H1 (cell line): ENCODE measurements at regions not wholly inside any gene's neighbourhood (a gene's known extent, or its start where the extent isn't known, plus 50 kb on each side); places are given as distances from the start of the nearest gene placed in this dataset.

ENCODE experiments used
- CTCF ChIA-PET: fragments of 300-600 bp; sonication (Branson Sonifier 250); formaldehyde crosslinking; loops from one replicate; lab custom pipeline; 2021; ENCODE audit not compliant: partially characterized antibody; lab: Charles Lee
- POLR2A ChIA-PET: fragments of 300-600 bp; sonication (Branson Sonifier 250); formaldehyde crosslinking; loops from one replicate; lab custom pipeline; 2021; ENCODE audit warnings: inconsistent platforms; ENCODE audit not compliant: partially characterized antibody; lab: Charles Lee
- DNase-seq, 2 experiments: peaks; one replicate each; pipeline versions ENCODE4 v3.0.0 to v3.0.0-alpha.2; 2010 to 2022; ENCODE audit warnings: low spot score in 2 of 2, low read depth in 1 of 2, mixed read lengths in 1 of 2
- FAIRE-seq: peaks from 2 replicates; lab custom pipeline; 2011; peaks lifted over from hg19 to GRCh38; lab: Jason Lieb, UNC
- H2AFZ ChIP-seq: 2 replicates; pipeline ENCODE4 v1.8.1; 2012; ENCODE audit warnings: low read length, inconsistent platforms
- H2AK5ac ChIP-seq: 2 replicates; pipeline ENCODE4 v1.6.1; 2013; ENCODE audit warnings: low read depth, low read length
- H2BK120ac ChIP-seq: replicated peaks from 2 replicates; pipeline ENCODE3; 2013; ENCODE audit warnings: low read depth, low read length, inconsistent platforms
- H2BK12ac ChIP-seq: 2 replicates; pipeline ENCODE4 v1.6.1; 2013; ENCODE audit warnings: low read depth, low read length
- H2BK15ac ChIP-seq: 2 replicates; pipeline ENCODE4 v1.6.1; 2013; ENCODE audit warnings: low read length
- H2BK20ac ChIP-seq: 2 replicates; pipeline ENCODE4 v1.6.1; 2013; ENCODE audit warnings: low read length
- H2BK5ac ChIP-seq: 2 replicates; pipeline ENCODE4 v1.6.1; 2013; ENCODE audit warnings: low read depth, low read length
- H3K14ac ChIP-seq: 2 replicates; pipeline ENCODE4 v1.6.1; 2013; ENCODE audit warnings: inconsistent platforms; ENCODE audit not compliant: insufficient read length
- H3K18ac ChIP-seq: 2 replicates; pipeline ENCODE4 v1.6.1; 2013; ENCODE audit warnings: low read length; ENCODE audit errors: extremely low read depth
- H3K23ac ChIP-seq: 2 replicates; pipeline ENCODE4 v1.6.1; 2013; ENCODE audit warnings: inconsistent platforms; ENCODE audit not compliant: insufficient read length
- H3K23me2 ChIP-seq: 2 replicates; pipeline ENCODE4 v1.6.1; 2013; ENCODE audit warnings: low read depth, low read length
- H3K27ac ChIP-seq: 2 replicates; pipeline ENCODE4 v1.6.1; 2011; ENCODE audit warnings: low read depth, low read length, inconsistent platforms
- H3K27me3 ChIP-seq, 4 experiments: replicated peaks in 1 of 4; 1 replicate in 1 of 4; 2 replicates in 3 of 4; pipeline versions ENCODE4 v1.6.1 to v1.8.1; 2011 to 2013; ENCODE audit warnings: low read length in 3 of 4, mild to moderate bottlenecking in 3 of 4, inconsistent platforms in 2 of 4, mixed read lengths in 2 of 4, moderate library complexity in 1 of 4; ENCODE audit not compliant: control insufficient read depth in 3 of 4, insufficient read depth in 3 of 4; ENCODE audit errors: extremely low read depth in 1 of 4
- H3K36me3 ChIP-seq, 4 experiments: 2 replicates each; pipeline versions ENCODE4 v1.6.1 to v1.8.1; 2011 to 2013; ENCODE audit warnings: mild to moderate bottlenecking in 4 of 4, low read length in 3 of 4, moderate library complexity in 2 of 4, control low read depth in 1 of 4, inconsistent platforms in 1 of 4; ENCODE audit not compliant: insufficient read depth in 4 of 4, control insufficient read depth in 2 of 4
- H3K4ac ChIP-seq: replicated peaks from 2 replicates; pipeline ENCODE3; 2013; ENCODE audit warnings: low read length, low read depth, mixed read lengths, inconsistent platforms; ENCODE audit not compliant: insufficient read length
- H3K4me1 ChIP-seq, 4 experiments: replicated peaks in 1 of 4; 1 replicate in 1 of 4; 2 replicates in 3 of 4; pipeline versions ENCODE4 v1.6.1 to v1.8.1; 2011 to 2013; ENCODE audit warnings: low read length in 3 of 4, inconsistent platforms in 2 of 4, mixed read lengths in 1 of 4; ENCODE audit not compliant: insufficient read depth in 4 of 4, control insufficient read depth in 3 of 4
- H3K4me2 ChIP-seq, 2 experiments: 2 replicates each; pipeline versions ENCODE4 v1.6.1 to v1.8.1; 2011 to 2013; ENCODE audit warnings: low read depth in 2 of 2, low read length in 2 of 2, control low read depth in 1 of 2, inconsistent platforms in 1 of 2, mild to moderate bottlenecking in 1 of 2; ENCODE audit not compliant: insufficient read depth in 1 of 2
- H3K4me3 ChIP-seq, 4 experiments: fragments of 200-600, 300-600 bp in 1 of 4; sonication (generic), shearing (Covaris generic), sonication (Bioruptor Twin) in 1 of 4; 2 replicates each; pipeline versions ENCODE4 v1.5.1 to v1.8.1; 2011 to 2016; ENCODE audit warnings: low read length in 4 of 4, low read depth in 3 of 4, control low read depth in 2 of 4, inconsistent platforms in 2 of 4, mild to moderate bottlenecking in 2 of 4, mixed read lengths in 1 of 4, moderate library complexity in 1 of 4; ENCODE audit not compliant: insufficient read depth in 2 of 4; ENCODE audit errors: extremely low read depth in 1 of 4
- H3K56ac ChIP-seq: replicated peaks from 2 replicates; pipeline ENCODE3; 2013; ENCODE audit warnings: low read depth, mild to moderate bottlenecking, mixed read lengths, low read length, inconsistent platforms; ENCODE audit not compliant: insufficient read length
- H3K79me1 ChIP-seq: 2 replicates; pipeline ENCODE4 v1.6.1; 2013; ENCODE audit warnings: low read depth, low read length, control low read depth
- H3K79me2 ChIP-seq, 2 experiments: 2 replicates each; pipeline versions ENCODE4 v1.6.1 to v1.8.1; 2012 to 2013; ENCODE audit warnings: low read length in 2 of 2, mild to moderate bottlenecking in 2 of 2, inconsistent platforms in 1 of 2; ENCODE audit not compliant: insufficient read depth in 2 of 2, control insufficient read depth in 1 of 2
- H3K9ac ChIP-seq, 4 experiments: replicated peaks in 1 of 4; 1 replicate in 1 of 4; 2 replicates in 3 of 4; pipeline versions ENCODE4 v1.6.1 to v1.8.1; 2011 to 2013; ENCODE audit warnings: low read depth in 3 of 4, low read length in 3 of 4, control low read depth in 2 of 4, mild to moderate bottlenecking in 2 of 4, moderate library complexity in 2 of 4, inconsistent platforms in 1 of 4; ENCODE audit errors: extremely low read depth in 1 of 4
- H3K9me3 ChIP-seq, 2 experiments: 2 replicates each; pipeline versions ENCODE4 v1.6.1 to v1.8.1; 2012 to 2013; ENCODE audit warnings: mild to moderate bottlenecking in 2 of 2, moderate library complexity in 2 of 2, control low read depth in 1 of 2, inconsistent platforms in 1 of 2, low read depth in 1 of 2, low read length in 1 of 2, mixed read lengths in 1 of 2; ENCODE audit not compliant: insufficient read depth in 2 of 2
- H4K20me1 ChIP-seq, 2 experiments: replicated peaks in 1 of 2; 2 replicates each; pipeline versions ENCODE3 to v1.8.1; 2011 to 2013; ENCODE audit warnings: inconsistent platforms in 2 of 2, low read length in 2 of 2, mild to moderate bottlenecking in 1 of 2; ENCODE audit not compliant: insufficient read depth in 2 of 2, control insufficient read depth in 1 of 2
- H4K5ac ChIP-seq: 2 replicates; pipeline ENCODE4 v1.6.1; 2013; ENCODE audit warnings: low read length, low read depth, mixed read lengths, inconsistent platforms; ENCODE audit not compliant: insufficient read length
- H4K8ac ChIP-seq: 2 replicates; pipeline ENCODE4 v1.8.0; 2013; ENCODE audit warnings: mild to moderate bottlenecking, moderate library complexity, low read length, inconsistent platforms; ENCODE audit not compliant: insufficient read depth; ENCODE audit errors: extremely low read depth
- H4K91ac ChIP-seq: replicated peaks from 2 replicates; pipeline ENCODE3; 2013; ENCODE audit warnings: low read length, mixed read lengths, inconsistent platforms; ENCODE audit not compliant: insufficient read length
- CHD2 ChIP-seq: IDR thresholded peaks from 2 replicates; pipeline ENCODE4 v1.6.1; 2012; ENCODE audit warnings: low read length, improper control_type of control experiment
- HDAC6 ChIP-seq: IDR thresholded peaks from one replicate; pipeline ENCODE4 v1.7.1; 2012; ENCODE audit warnings: low read depth, mild to moderate bottlenecking, inconsistent platforms, low read length, moderate library complexity
- POLR2A ChIP-seq, 2 experiments: IDR thresholded peaks; 1 replicate in 1 of 2; 2 replicates in 1 of 2; pipeline ENCODE4 v1.6.1; 2011; ENCODE audit warnings: low read depth in 2 of 2, low read length in 2 of 2, mild to moderate bottlenecking in 2 of 2; ENCODE audit errors: control extremely low read depth in 1 of 2
- SAP30 ChIP-seq: fragments of 300-600 bp; sonication (generic); IDR thresholded peaks from 2 replicates; pipeline ENCODE4 v1.7.1; 2012; ENCODE audit warnings: low read length, moderate library complexity, mild to moderate bottlenecking, inconsistent platforms; ENCODE audit not compliant: insufficient read depth, insufficient replicate concordance
- SIN3A ChIP-seq, 2 experiments: IDR thresholded peaks in 1 of 2; conservative IDR thresholded peaks in 1 of 2; 2 replicates each; pipeline ENCODE4 v1.6.1; 2011 to 2012; ENCODE audit warnings: low read length in 2 of 2, improper control_type of control experiment in 1 of 2, low read depth in 1 of 2, mild to moderate bottlenecking in 1 of 2
- SIX5 ChIP-seq: IDR thresholded peaks from 2 replicates; pipeline ENCODE4 v1.6.1; 2011; ENCODE audit warnings: mild to moderate bottlenecking, low read depth, low read length
- TCF12 ChIP-seq: IDR thresholded peaks from 2 replicates; pipeline ENCODE4 v1.6.1; 2011; ENCODE audit warnings: low read depth, mild to moderate bottlenecking, low read length
- WGBS, 2 experiments: shearing (Covaris generic) in 1 of 2; methylation state at CpG; one replicate each; pipeline versions ENCODE4 v1.1.6 to v1.1.7; 2013 to 2015; ENCODE audit warnings: low lambda C conversion rate in 2 of 2, mixed read lengths in 2 of 2, inconsistent platforms in 1 of 2, low coverage in 1 of 2, missing lambda C conversion rate in 1 of 2; ENCODE audit not compliant: insufficient replicate concordance in 2 of 2, insufficient coverage in 1 of 2, insufficient read length in 1 of 2; ENCODE audit errors: extremely low coverage in 1 of 2, missing lambda C conversion rate in 1 of 2; 5-methylcytosine and 5-hydroxymethylcytosine counted together
- TF ChIP-seq, protein P1 (sequence below), 3 experiments: IDR thresholded peaks; 1 replicate in 2 of 3; 2 replicates in 1 of 3; pipeline versions ENCODE4 v1.5.1 to v1.6.1; 2011; ENCODE audit warnings: low read length in 3 of 3, mild to moderate bottlenecking in 3 of 3, inconsistent platforms in 2 of 3, low read depth in 1 of 3, moderate library complexity in 1 of 3; ENCODE audit not compliant: insufficient read depth in 1 of 3; ENCODE audit errors: control extremely low read depth in 1 of 3
- TF ChIP-seq, protein P2 (sequence below): IDR thresholded peaks from 2 replicates; pipeline ENCODE4 v1.6.1; 2011; ENCODE audit warnings: low read length, improper control_type of control experiment

DNA sequence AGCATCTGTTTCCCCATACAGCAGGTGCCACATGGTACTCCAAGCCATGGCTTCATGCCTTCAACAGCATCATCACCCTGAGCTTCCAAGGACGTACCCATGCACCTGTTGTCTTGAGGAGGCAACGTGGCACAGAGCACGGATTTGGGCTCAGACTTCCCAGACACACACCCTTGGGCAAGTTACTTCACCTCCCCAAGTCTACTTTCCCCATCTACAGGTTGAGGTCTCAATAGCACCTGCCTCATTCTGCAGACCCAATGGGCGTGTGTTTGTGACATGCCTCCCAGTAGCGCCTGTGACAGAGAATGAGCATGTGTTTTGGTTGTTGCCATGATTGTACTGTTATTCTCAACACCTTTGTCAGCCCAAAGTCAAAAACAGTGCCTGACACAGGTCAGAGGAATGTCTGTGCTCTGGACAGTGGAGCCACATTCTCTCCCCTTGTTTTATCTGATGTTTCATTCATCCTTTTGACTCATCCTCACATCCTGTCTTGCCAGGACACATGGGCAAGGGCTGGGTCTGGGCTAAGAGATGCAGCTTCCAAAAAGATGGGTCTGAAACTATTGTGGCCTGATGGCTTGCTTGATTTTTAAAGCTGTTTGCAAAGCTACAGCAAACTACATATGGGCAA is 53.4 kb upstream of the CCND1 start:
- Histone ChIP-seq H3K79me1 (no peaks in the 10 kb centered on the region), H3K4me2 (no peak overlapping the region), H3K4ac (no peak overlapping the region), H4K5ac (no peak overlapping the region), H3K79me2 (no peaks in the 10 kb centered on the region), H3K23ac (no peak overlapping the region), H4K8ac (no peak overlapping the region), H3K4me1 (no peaks in the 10 kb centered on the region), H2BK120ac (no peak overlapping the region), H3K14ac (no peak overlapping the region), H2AK5ac (peak overlapping the region; percentile 98; the same call in 1 of the 2 replicates), H3K27me3 (no peaks in the 10 kb centered on the region), H3K36me3 (no peaks in the 10 kb centered on the region), H3K9me3 (no peaks in the 10 kb centered on the region), H2BK15ac (peak overlapping the region; percentile 92; the same call in 1 of the 2 replicates), H3K18ac (no peak overlapping the region), H2BK5ac (no peak overlapping the region), H3K27ac (no peak overlapping the region), H3K56ac (no peak overlapping the region), H2AFZ (no peak overlapping the region), H2BK12ac (peak overlapping the region; percentile 31; the same call in 1 of the 2 replicates), H4K20me1 (no peaks in the 10 kb centered on the region), H3K9ac (no peak overlapping the region), H2BK20ac (no peak overlapping the region), H3K4me3 (no peak overlapping the region), H3K23me2 (no peaks in the 10 kb centered on the region; the same call in 1 of the 2 replicates), H4K91ac (no peak overlapping the region)
- ChIA-PET POLR2A (no interaction called here), CTCF (interaction anchor here (0.7 to 3.5 kb wide), 11 partner anchors 12 to 377 kb away, joined by 3 to 11 read pairs (median 3); no protein-coding TSS in a partner anchor)
- no peak for FAIRE-seq
- no peak for DNase-seq
- 87% methylated on average over 5 of the region's 5 CpGs; no CpG with 5 or more reads in 1 of the 2 experiments for WGBS, 2 experiments
- TF ChIP-seq SIN3A (conservative IDR thresholded peaks at IDR 0.05 in 1 of 2, IDR thresholded peaks at IDR 0.05 in 1 of 2; ENCODE audit: low read depth in 1 of 2, low read length in 2 of 2): no peak
- TF ChIP-seq SIX5: no peak
- TF ChIP-seq CHD2: no peak
- TF ChIP-seq, protein P1, sequence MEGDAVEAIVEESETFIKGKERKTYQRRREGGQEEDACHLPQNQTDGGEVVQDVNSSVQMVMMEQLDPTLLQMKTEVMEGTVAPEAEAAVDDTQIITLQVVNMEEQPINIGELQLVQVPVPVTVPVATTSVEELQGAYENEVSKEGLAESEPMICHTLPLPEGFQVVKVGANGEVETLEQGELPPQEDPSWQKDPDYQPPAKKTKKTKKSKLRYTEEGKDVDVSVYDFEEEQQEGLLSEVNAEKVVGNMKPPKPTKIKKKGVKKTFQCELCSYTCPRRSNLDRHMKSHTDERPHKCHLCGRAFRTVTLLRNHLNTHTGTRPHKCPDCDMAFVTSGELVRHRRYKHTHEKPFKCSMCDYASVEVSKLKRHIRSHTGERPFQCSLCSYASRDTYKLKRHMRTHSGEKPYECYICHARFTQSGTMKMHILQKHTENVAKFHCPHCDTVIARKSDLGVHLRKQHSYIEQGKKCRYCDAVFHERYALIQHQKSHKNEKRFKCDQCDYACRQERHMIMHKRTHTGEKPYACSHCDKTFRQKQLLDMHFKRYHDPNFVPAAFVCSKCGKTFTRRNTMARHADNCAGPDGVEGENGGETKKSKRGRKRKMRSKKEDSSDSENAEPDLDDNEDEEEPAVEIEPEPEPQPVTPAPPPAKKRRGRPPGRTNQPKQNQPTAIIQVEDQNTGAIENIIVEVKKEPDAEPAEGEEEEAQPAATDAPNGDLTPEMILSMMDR (IDR thresholded peaks at IDR 0.05; ENCODE audit: control extremely low read depth in 1 of 3, insufficient read depth in 1 of 3, low read depth in 1 of 3, low read length in 3 of 3): peak in 1 of 3 experiments; percentile 15; a peak in 1 of 4 replicates
- no peak for TF ChIP-seq HDAC6
- no peak for TF ChIP-seq SAP30
- TF ChIP-seq POLR2A (IDR thresholded peaks at IDR 0.05; ENCODE audit: control extremely low read depth in 1 of 2, low read depth in 2 of 2, low read length in 2 of 2): no peak
- TF ChIP-seq, protein P2, sequence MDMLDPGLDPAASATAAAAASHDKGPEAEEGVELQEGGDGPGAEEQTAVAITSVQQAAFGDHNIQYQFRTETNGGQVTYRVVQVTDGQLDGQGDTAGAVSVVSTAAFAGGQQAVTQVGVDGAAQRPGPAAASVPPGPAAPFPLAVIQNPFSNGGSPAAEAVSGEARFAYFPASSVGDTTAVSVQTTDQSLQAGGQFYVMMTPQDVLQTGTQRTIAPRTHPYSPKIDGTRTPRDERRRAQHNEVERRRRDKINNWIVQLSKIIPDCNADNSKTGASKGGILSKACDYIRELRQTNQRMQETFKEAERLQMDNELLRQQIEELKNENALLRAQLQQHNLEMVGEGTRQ: no peak
- TF ChIP-seq TCF12: no peak
